Liver (tissue), 8 donors: ENCODE measurements at regions not wholly inside any gene's neighbourhood (a gene's known extent, or its start where the extent isn't known, plus 50 kb on each side); places are given as distances from the start of the nearest gene placed in this dataset.

Experiments
- DNase-seq: peaks from one replicate; pipeline ENCODE4 v3.0.0-alpha.2; 2017; ENCODE audit warnings: low spot score
- H3K27ac ChIP-seq, 2 donors: one replicate each; pipeline ENCODE4 v1.7.0; 2013; ENCODE audit warnings: inconsistent platforms in 2 of 2, low read length in 2 of 2, control low read depth in 1 of 2, low read depth in 1 of 2, mild to moderate bottlenecking in 1 of 2
- H3K27me3 ChIP-seq, 4 donors: one replicate each; pipeline versions ENCODE4 v1.6.1 to v1.7.0; 2013; ENCODE audit warnings: low read length in 3 of 4, inconsistent platforms in 1 of 4, mild to moderate bottlenecking in 1 of 4, moderate library complexity in 1 of 4; ENCODE audit not compliant: control insufficient read depth in 4 of 4, insufficient read depth in 4 of 4
- H3K36me3 ChIP-seq, 4 donors: one replicate each; pipeline versions ENCODE4 v1.6.1 to v1.7.0; 2013; ENCODE audit warnings: low read length in 3 of 4, mild to moderate bottlenecking in 3 of 4, low read depth in 1 of 4, moderate library complexity in 1 of 4; ENCODE audit not compliant: control insufficient read depth in 4 of 4, insufficient read depth in 3 of 4
- H3K4me1 ChIP-seq, 4 donors: one replicate each; pipeline versions ENCODE4 v1.6.1 to v1.7.0; 2013; ENCODE audit warnings: low read length in 3 of 4, mild to moderate bottlenecking in 3 of 4, moderate library complexity in 1 of 4; ENCODE audit not compliant: control insufficient read depth in 4 of 4, insufficient read depth in 4 of 4
- H3K4me3 ChIP-seq, 3 donors: one replicate each; pipeline versions ENCODE4 v1.6.1 to v1.7.0; 2013; ENCODE audit warnings: low read length in 3 of 3, control low read depth in 1 of 3, low read depth in 1 of 3, mild to moderate bottlenecking in 1 of 3
- H3K9ac ChIP-seq, 2 donors: one replicate each; pipeline ENCODE4 v1.7.0; 2013; ENCODE audit warnings: low read length in 2 of 2, mild to moderate bottlenecking in 2 of 2, moderate library complexity in 2 of 2, control low read depth in 1 of 2, low read depth in 1 of 2
- H3K9me3 ChIP-seq, 4 donors: one replicate each; pipeline versions ENCODE4 v1.6.1 to v1.7.0; 2013; ENCODE audit warnings: low read length in 3 of 4; ENCODE audit not compliant: control insufficient read depth in 4 of 4
- ATF3 ChIP-seq: IDR thresholded peaks from 2 replicates; pipeline ENCODE4 v1.6.1; 2016; ENCODE audit warnings: antibody characterized with exemption
- CTCF ChIP-seq: fragments of 150-350 bp; IDR thresholded peaks from 2 replicates; pipeline ENCODE4 v1.5.1; 2017; ENCODE audit warnings: improper control_type of control experiment, low read depth, low read length; ENCODE audit not compliant: missing input control
- EGR1 ChIP-seq, 2 donors: IDR thresholded peaks; 2 replicates each; pipeline ENCODE4 v1.6.1; 2016 to 2018; ENCODE audit warnings: antibody characterized with exemption in 2 of 2, low read depth in 2 of 2
- FOXA1 ChIP-seq: IDR thresholded peaks from 2 replicates; pipeline ENCODE4 v1.6.1; 2016; ENCODE audit warnings: antibody characterized with exemption
- FOXA2 ChIP-seq: IDR thresholded peaks from 2 replicates; pipeline ENCODE4 v1.6.1; 2016; ENCODE audit warnings: antibody characterized with exemption
- GABPA ChIP-seq, 2 donors: IDR thresholded peaks in 1 of 2; conservative IDR thresholded peaks in 1 of 2; 2 replicates each; pipeline ENCODE4 v1.6.1; 2016; ENCODE audit warnings: antibody characterized with exemption in 2 of 2, mild to moderate bottlenecking in 1 of 2, moderate library complexity in 1 of 2
- HNF4A ChIP-seq, 2 donors: conservative IDR thresholded peaks; 2 replicates each; pipeline ENCODE4 v1.6.1; 2016; ENCODE audit warnings: antibody characterized with exemption in 2 of 2, mild to moderate bottlenecking in 2 of 2
- HNF4G ChIP-seq: IDR thresholded peaks from 2 replicates; pipeline ENCODE4 v1.6.1; 2016; ENCODE audit warnings: antibody characterized with exemption
- JUND ChIP-seq, 2 donors: IDR thresholded peaks; 2 replicates each; pipeline ENCODE4 v1.6.1; 2016; ENCODE audit warnings: antibody characterized with exemption in 2 of 2
- MAX ChIP-seq: IDR thresholded peaks from 2 replicates; pipeline ENCODE4 v1.6.1; 2016; ENCODE audit warnings: antibody characterized with exemption
- RAD21 ChIP-seq, 2 donors: IDR thresholded peaks; 2 replicates each; pipeline ENCODE4 v1.6.1; 2016; ENCODE audit warnings: antibody characterized with exemption in 2 of 2, mild to moderate bottlenecking in 2 of 2
- REST ChIP-seq: IDR thresholded peaks from 2 replicates; pipeline ENCODE4 v1.6.1; 2016; ENCODE audit warnings: antibody characterized with exemption, mild to moderate bottlenecking
- RXRA ChIP-seq, 2 donors: IDR thresholded peaks; 2 replicates each; pipeline ENCODE4 v1.6.1; 2017 to 2018; ENCODE audit warnings: antibody characterized with exemption in 2 of 2, mild to moderate bottlenecking in 1 of 2
- SP1 ChIP-seq: IDR thresholded peaks from 2 replicates; pipeline ENCODE4 v1.6.1; 2018; ENCODE audit warnings: antibody characterized with exemption, mild to moderate bottlenecking
- YY1 ChIP-seq: IDR thresholded peaks from 2 replicates; pipeline ENCODE4 v1.6.1; 2016; ENCODE audit warnings: antibody characterized with exemption, mild to moderate bottlenecking
- ZBTB33 ChIP-seq: IDR thresholded peaks from 2 replicates; pipeline ENCODE4 v1.6.1; 2016; ENCODE audit warnings: antibody characterized with exemption
- WGBS: extraction: QIAGEN DNeasy Blood & Tissue Kit; methylation state at CpG from one replicate; pipeline ENCODE4 v1.1.7; 2013; 5-methylcytosine and 5-hydroxymethylcytosine counted together
- donor health status: healthy.
- donor health status: healthy.
- donor health status: healthy.
- donor health status: healthy.
- donor health status: healthy.

GRCh38 chr2:240326246-240326645 lies 109.2 kb upstream of the GPC1 start:
- Histone ChIP-seq H3K36me3 (no peaks in the 10 kb centered on the region), H3K9me3 (no peaks in the 10 kb centered on the region), H3K27me3 (peaks cover 0 to 2% (median 0%) of the 10 kb centered on the region in 4 donors), H3K9ac (no peak overlapping the region), H3K27ac (no peak overlapping the region), H3K4me3 (no peak overlapping the region), H3K4me1 (peaks cover 0 to 4% (median 0%) of the 10 kb centered on the region in 4 donors)
- no peak for DNase-seq
- TF ChIP-seq MAX (no peak), HNF4A (conservative IDR thresholded peaks at IDR 0.05) (no peak), FOXA1 (no peak), ATF3 (no peak), ZBTB33 (no peak), CTCF (no peak), YY1 (no peak), GABPA (IDR thresholded peaks at IDR 0.05 in 1 of 2, conservative IDR thresholded peaks at IDR 0.05 in 1 of 2) (no peak), FOXA2 (no peak), EGR1 (IDR thresholded peaks at IDR 0.05; ENCODE audit: low read depth in 2 of 2) (no peak), RAD21 (IDR thresholded peaks at IDR 0.05) (no peak), JUND (IDR thresholded peaks at IDR 0.05) (no peak), HNF4G (no peak), RXRA (IDR thresholded peaks at IDR 0.05) (no peak), REST (no peak), SP1 (no peak)
- 61% methylated on average over 4 of the region's 4 CpGs for WGBS

GRCh38 chr2:240326886-240327285 lies 108.6 kb upstream of the GPC1 start:
- H3K9me3 ChIP-seq, result no peaks in the 10 kb centered on the region
- no peaks in the 10 kb centered on the region for H3K36me3 ChIP-seq
- 86% methylated on average over 9 of the region's 9 CpGs for WGBS
- TF ChIP-seq SP1 (no peak), ATF3 (no peak), JUND (IDR thresholded peaks at IDR 0.05) (no peak), FOXA2 (no peak), RAD21 (IDR thresholded peaks at IDR 0.05) (no peak), HNF4G (no peak), EGR1 (IDR thresholded peaks at IDR 0.05; ENCODE audit: low read depth in 2 of 2) (no peak), CTCF (no peak), REST (no peak)
- H3K9ac ChIP-seq, result no peak overlapping the region
- no peak for DNase-seq
- H3K27ac ChIP-seq, result no peak overlapping the region
- H3K27me3 ChIP-seq, result peaks cover 0 to 2% (median 0%) of the 10 kb centered on the region in 4 donors
- H3K4me1 ChIP-seq, result peaks cover 0 to 4% (median 0%) of the 10 kb centered on the region in 4 donors
- H3K4me3 ChIP-seq, result no peak overlapping the region
